ENCODE measurements at regions not wholly inside any gene's neighbourhood (a gene's known extent, or its start where the extent isn't known, plus 50 kb on each side); places are given as distances from the start of the nearest gene placed in this dataset.

DNA sequence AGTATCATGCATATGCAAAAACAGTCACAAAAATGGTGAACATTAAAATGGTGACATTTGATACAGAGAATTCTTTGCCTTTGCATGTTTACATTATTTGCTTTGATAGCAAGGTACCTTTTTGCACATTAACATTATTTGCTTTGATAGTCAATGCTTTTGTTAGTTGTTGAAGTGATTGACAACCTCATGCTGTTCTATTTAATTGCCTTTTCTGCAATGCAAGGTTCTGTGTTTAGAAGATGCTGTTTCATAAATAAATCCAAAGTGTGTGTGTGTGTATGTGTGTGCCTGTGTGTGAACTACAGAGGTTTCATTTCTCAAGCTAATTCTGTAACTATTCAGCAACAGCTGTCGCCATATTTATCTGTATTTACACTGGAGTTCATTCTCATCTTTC lies 668.7 kb downstream of the NR2F1-AS1 start:
- no peak for DNase-seq

DNA sequence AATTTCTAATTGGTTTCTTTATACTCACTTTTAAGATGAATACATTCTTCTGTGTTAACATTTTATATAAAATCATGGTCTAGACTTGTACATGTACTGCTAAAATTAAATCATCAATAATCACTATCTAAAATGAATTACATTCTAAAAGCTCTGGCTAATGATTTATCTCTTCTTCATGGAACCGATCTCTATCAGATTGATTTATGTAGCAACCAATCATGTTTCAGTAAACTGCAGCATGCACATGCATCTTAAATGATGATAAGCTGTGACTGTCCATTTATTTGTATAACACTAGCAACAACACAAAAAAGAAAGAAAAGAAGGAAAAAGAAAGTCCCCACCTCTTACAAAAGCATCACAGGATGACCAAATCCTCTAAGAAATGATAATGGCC lies 669.2 kb downstream of the NR2F1-AS1 start:
- DNase-seq: no peak

DNA sequence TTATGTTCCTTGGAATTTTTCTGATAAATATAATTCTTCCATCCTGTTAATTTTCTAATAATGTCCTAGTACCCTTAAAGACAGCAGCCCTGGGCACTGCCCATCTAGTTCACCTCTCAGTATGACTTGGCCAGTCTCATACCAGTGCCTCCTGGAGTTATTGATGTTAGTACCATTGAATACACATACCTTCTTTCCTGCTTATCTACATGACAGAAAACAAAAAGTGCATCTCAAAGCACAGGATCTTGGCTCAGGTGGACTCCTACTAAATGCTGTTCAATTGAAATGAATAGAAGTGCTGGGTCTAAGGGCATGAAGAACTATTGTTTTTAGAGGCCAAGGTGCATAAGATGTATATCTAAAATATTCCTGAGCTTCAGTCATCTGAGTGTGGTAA lies 669.7 kb downstream of the NR2F1-AS1 start:
- no peak for DNase-seq

- no peak for DNase-seq
Measured at GRCh38 chr5:92909602-92909962, 671.4 kb downstream of the NR2F1-AS1 start.

GRCh38 chr5:92908952-92909601 lies 671.9 kb downstream of the NR2F1-AS1 start:
- no peak for DNase-seq

- no peak for DNase-seq
Measured at GRCh38 chr5:92907938-92908606, 672.9 kb downstream of the NR2F1-AS1 start.

GRCh38 chr5:92906798-92907376 lies 674.1 kb downstream of the NR2F1-AS1 start:
- DNase-seq: no peak

DNA sequence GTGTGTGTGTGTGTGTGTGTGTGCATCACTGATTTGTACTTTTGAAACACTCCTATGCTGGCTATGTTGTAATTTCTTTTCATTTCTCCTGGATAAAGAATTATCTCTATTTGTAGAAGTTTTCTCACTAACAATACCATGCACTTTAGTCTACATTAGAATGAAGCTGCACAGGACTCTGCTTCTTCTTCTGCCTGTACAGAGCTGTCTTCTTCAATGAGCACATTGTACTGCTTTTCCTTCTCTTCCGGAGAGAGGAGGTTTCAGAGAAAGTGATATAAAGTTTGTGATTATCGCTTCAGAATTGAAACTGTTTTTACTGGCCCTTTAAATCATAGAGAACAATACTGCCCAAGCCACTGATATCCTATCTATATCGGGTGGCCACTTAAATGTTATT lies 677.0 kb downstream of the NR2F1-AS1 start:
- DNase-seq: no peak

- DNase-seq: no peak
Measured at GRCh38 chr5:92899611-92900010, 681.4 kb downstream of the NR2F1-AS1 start.

- no peak for DNase-seq
Measured at GRCh38 chr5:92896722-92897121, 684.3 kb downstream of the NR2F1-AS1 start.

- no peak for DNase-seq
Measured at GRCh38 chr5:92890841-92891244, 690.2 kb downstream of the NR2F1-AS1 start.

DNA sequence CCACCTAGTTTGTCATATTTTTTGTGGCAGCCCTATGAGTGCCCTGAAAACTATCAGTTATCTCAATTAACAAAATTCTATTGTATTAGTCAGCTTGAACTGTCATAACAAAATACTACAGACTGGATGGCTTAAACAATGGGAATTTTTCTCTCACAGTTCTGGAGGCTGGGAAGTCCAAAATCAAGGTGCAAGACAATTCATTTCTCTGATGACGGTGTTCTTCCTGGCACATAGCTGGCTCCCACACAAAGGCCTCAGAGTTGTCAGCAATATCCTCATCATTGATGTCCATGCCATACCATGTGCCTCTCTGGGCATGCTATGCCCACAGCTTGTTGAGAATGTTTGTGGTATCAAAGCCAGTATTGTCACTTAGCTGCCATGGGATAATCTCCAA lies 691.9 kb downstream of the NR2F1-AS1 start:
- no peak for DNase-seq

DNA sequence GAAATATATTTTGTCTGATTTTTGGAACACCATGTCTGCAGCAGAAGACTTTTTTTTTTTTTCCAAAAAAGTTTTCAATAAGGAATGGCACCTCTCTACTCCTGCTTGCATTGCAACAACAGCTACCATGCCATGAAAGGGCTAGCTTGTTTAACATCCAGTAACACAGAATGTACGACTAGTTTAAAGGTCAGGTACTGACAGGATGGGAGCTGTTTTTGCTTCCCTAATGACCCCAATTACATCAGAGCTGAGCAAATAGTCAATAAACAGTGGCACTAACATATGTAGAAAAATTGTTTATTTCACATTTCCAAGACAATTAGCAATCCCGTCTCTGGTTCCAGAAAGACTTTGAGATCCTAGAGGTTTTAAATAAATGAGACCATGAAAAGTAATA lies 693.8 kb downstream of the NR2F1-AS1 start:
- DNase-seq: no peak

DNA sequence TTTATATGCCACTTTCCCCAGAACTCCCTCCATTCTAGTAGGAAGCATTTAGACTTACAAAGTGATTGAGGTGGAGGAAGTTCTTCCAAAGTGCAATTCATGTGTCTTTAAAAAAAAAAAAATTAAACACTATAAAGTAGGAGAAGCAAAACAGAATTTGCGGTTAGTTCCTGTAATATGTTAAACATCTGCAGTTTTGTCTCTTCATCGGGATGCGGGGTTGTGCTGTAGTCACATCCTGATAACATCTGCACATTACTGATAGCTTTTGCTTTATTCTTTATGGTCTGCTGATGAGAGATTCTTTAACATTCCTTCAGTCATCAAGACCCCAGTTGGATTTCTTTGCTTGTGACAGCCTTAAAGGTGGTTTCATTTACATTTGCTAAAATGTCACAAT lies 694.3 kb downstream of the NR2F1-AS1 start:
- no peak for DNase-seq

DNA sequence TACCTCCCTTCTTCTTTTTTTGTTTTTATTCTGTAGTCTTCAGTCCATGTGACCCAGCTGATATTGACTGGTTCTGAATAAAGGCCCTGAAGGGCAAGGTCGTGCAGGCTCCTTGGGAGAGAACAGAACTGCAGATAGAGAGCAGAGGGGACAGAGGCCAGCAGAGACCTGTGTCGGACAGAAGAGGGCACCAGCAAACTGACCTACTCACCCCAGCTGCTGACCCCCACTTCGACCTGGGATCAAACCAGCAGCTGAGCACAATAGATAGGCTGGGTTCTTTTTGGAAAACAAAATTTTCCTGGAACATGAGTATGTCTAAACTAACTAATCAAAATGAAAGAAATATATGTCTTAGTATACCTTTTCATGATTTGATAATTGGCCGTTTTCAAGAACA lies 695.1 kb downstream of the NR2F1-AS1 start:
- no peak for DNase-seq

- DNase-seq: no peak
Measured at GRCh38 chr5:92884469-92884868, 696.5 kb downstream of the NR2F1-AS1 start.

GRCh38 chr5:92879806-92880543 lies 701.0 kb downstream of the NR2F1-AS1 start:
- no peak for DNase-seq

DNA sequence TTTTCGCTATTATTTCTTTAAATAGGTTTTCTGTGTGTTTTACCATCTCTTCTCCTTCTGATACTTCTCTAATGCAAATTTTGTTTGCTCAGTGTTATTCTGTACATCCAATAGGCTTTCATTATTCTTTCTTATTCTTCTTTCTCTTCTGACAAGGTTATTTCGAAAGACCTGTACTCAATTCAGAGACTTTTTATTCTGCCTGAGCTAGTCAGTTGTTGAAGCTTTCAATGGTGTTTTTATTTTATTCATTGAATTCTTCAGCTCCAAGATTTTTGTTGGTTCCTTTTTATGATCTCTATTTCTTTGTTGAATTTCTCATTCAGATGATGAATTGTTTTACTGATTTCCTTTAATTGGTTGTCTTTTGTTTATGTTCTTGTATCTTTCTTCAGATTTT lies 706.2 kb downstream of the NR2F1-AS1 start:
- no peak for DNase-seq

DNA sequence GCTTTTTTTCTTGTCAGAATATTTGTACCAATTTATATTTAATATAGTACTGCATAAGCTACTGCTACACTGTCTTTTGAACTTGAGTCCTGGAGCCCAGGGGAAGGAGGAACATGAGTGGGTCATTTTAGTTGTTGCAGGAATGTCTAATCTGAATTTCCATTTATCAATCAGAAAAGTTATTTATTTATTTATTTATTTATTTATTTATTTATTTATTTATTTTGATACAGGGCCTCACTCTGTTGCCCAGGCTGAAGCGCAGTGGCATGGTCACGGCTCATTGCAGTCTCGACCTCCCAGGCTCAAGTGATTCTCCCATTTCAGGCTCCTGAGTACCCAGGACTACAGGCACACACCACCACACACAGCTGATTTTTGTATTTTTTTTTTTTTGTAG lies 712.6 kb downstream of the NR2F1-AS1 start:
- no peak for DNase-seq

- no peak for DNase-seq
Measured at GRCh38 chr5:92864591-92864990, 716.4 kb downstream of the NR2F1-AS1 start.

DNA sequence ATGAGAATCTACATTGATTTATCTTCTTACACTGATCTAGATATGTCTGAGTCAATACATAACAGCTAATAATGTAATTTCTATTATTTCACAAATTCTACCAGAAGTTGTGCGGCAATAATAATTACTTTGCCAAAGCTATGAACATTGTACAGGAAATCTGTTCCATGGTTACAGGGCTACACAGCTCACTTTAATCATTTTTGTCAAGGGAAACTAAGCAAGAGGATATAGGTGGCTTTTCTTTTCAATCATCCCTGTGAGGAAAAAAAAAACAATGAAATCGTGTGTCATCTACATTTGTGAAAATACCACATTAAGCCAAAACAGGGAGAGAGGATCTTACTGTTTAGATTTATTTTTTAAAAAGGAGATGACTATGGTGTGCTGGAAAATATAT lies 717.4 kb downstream of the NR2F1-AS1 start:
- no peak for DNase-seq

- DNase-seq: no peak
Measured at GRCh38 chr5:92861531-92862285, 719.3 kb downstream of the NR2F1-AS1 start.

GRCh38 chr5:92860061-92860460 lies 721.0 kb downstream of the NR2F1-AS1 start:
- DNase-seq: no peak

Measured in central memory CD4-positive, alpha-beta T cell (primary cell).